ENCODE measurements at regions not wholly inside any gene's neighbourhood (a gene's known extent, or its start where the extent isn't known, plus 50 kb on each side); places are given as distances from the start of the nearest gene placed in this dataset.

DNA sequence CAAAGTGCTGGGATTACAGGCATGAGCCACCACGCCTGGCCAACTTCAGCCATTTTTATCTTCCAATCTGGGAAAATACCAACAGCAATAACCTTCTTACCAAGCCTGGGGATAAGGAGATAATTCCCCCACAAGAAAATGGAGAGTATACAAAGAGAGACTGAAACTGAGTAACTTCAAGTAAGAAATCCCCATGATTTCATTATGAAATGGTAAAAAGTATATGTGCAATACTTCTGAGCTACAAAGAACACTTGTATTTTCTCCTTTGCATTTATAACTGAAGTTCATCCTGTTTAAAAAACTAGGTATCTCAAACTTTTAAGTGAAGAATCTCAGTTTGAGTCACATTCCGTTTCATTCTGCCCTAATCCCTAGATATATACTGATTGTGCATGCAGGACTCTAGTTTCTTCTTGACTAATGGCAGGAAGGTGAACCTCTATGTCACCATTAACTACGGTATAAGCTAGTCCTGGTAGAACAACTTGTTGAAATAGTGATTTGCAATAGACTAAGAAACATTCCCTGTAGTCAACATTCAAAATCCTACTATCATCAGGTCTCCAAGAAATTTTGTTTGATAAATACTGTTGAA is 2071.4 kb downstream of the MAT2B start:
- TF ChIP-seq, protein P1, sequence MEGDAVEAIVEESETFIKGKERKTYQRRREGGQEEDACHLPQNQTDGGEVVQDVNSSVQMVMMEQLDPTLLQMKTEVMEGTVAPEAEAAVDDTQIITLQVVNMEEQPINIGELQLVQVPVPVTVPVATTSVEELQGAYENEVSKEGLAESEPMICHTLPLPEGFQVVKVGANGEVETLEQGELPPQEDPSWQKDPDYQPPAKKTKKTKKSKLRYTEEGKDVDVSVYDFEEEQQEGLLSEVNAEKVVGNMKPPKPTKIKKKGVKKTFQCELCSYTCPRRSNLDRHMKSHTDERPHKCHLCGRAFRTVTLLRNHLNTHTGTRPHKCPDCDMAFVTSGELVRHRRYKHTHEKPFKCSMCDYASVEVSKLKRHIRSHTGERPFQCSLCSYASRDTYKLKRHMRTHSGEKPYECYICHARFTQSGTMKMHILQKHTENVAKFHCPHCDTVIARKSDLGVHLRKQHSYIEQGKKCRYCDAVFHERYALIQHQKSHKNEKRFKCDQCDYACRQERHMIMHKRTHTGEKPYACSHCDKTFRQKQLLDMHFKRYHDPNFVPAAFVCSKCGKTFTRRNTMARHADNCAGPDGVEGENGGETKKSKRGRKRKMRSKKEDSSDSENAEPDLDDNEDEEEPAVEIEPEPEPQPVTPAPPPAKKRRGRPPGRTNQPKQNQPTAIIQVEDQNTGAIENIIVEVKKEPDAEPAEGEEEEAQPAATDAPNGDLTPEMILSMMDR (IDR thresholded peaks at IDR 0.05) = no peak
- no peak for TF ChIP-seq EZH2 (IDR thresholded peaks at IDR 0.05; ENCODE audit: borderline replicate concordance, insufficient read depth, low read depth, low read length, poor library complexity, severe bottlenecking)
